IMR-90 (cell line): ENCODE measurements at regions not wholly inside any gene's neighbourhood (a gene's known extent, or its start where the extent isn't known, plus 50 kb on each side); places are given as distances from the start of the nearest gene placed in this dataset.

ENCODE experiments used
- ATAC-seq: fragments of 200-7000 bp; cut with Tn5 transposase; 2 replicates; pipeline ENCODE4 v1.9.1; 2020; ENCODE audit warnings: low read depth, mild to moderate bottlenecking, moderate library complexity
- BruUV-seq: library from RNA; stranded (reverse); fragments of 400-500 nt; replicated peaks from 2 replicates; lab custom pipeline; 2021; lab: Mats Ljungman, UMichigan
- CTCF ChIA-PET: fragments of 300-600 bp; formaldehyde crosslinking; extraction: SDS; loops from one replicate; lab custom pipeline; 2021; ENCODE audit warnings: antibody characterized with exemption; lab: Yijun Ruan, JAX
- POLR2A ChIA-PET: fragments of 300-600 bp; sonication (Branson Sonifier 250); formaldehyde crosslinking; loops from one replicate; lab custom pipeline; 2022; ENCODE audit warnings: antibody characterized with exemption; ENCODE audit not compliant: unreplicated experiment; lab: Charles Lee
- DNase-seq: peaks from one replicate; pipeline ENCODE4 v3.0.0; 2013
- H2AFZ ChIP-seq: replicated peaks from 2 replicates; pipeline ENCODE3; 2013; ENCODE audit warnings: low read length, mild to moderate bottlenecking; ENCODE audit not compliant: poor library complexity
- H2AK5ac ChIP-seq: 2 replicates; pipeline ENCODE4 v1.6.1; 2013; ENCODE audit warnings: low read depth, low read length, inconsistent platforms
- H2AK9ac ChIP-seq: replicated peaks from 2 replicates; pipeline ENCODE3; 2013; ENCODE audit warnings: mild to moderate bottlenecking, low read depth, low read length, moderate library complexity; ENCODE audit not compliant: poor library complexity
- H2BK120ac ChIP-seq: 2 replicates; pipeline ENCODE4 v1.6.1; 2013; ENCODE audit warnings: low read depth, low read length, inconsistent platforms
- H2BK15ac ChIP-seq: 3 replicates; pipeline ENCODE4 v1.6.1; 2013; ENCODE audit warnings: low read depth, low read length, inconsistent platforms
- H2BK20ac ChIP-seq: 2 replicates; pipeline ENCODE4 v1.6.1; 2013; ENCODE audit warnings: low read depth, mild to moderate bottlenecking, inconsistent platforms, low read length, moderate library complexity
- H2BK5ac ChIP-seq: 2 replicates; pipeline ENCODE4 v1.6.1; 2013; ENCODE audit warnings: mild to moderate bottlenecking, low read depth, low read length, inconsistent platforms; ENCODE audit not compliant: poor library complexity, severe bottlenecking
- H3K14ac ChIP-seq: replicated peaks from 2 replicates; pipeline ENCODE4 v1.6.1; 2013; ENCODE audit warnings: low read depth, low read length, inconsistent platforms
- H3K18ac ChIP-seq: 2 replicates; pipeline ENCODE4 v1.6.1; 2013; ENCODE audit warnings: low read depth, low read length, control low read depth
- H3K23ac ChIP-seq: 2 replicates; pipeline ENCODE4 v1.6.1; 2013; ENCODE audit warnings: low read depth, low read length, inconsistent platforms
- H3K27ac ChIP-seq: 2 replicates; pipeline ENCODE4 v1.5.1; 2013; ENCODE audit warnings: mild to moderate bottlenecking, control low read depth, low read length; ENCODE audit not compliant: insufficient read depth
- H3K27me3 ChIP-seq: 2 replicates; pipeline ENCODE4 v1.6.1; 2013; ENCODE audit warnings: low read length; ENCODE audit not compliant: control insufficient read depth, insufficient read depth
- H3K36me3 ChIP-seq: 2 replicates; pipeline ENCODE4 v1.6.1; 2013; ENCODE audit warnings: low read length, mixed read lengths; ENCODE audit not compliant: control insufficient read depth, insufficient read depth
- H3K4ac ChIP-seq: 2 replicates; pipeline ENCODE4 v1.6.1; 2013; ENCODE audit warnings: low read depth, low read length, inconsistent platforms
- H3K4me1 ChIP-seq: 2 replicates; pipeline ENCODE4 v1.6.1; 2013; ENCODE audit warnings: low read length, mixed read lengths; ENCODE audit not compliant: control insufficient read depth, insufficient read depth
- H3K4me2 ChIP-seq: 2 replicates; pipeline ENCODE4 v1.6.1; 2013; ENCODE audit warnings: low read depth, mild to moderate bottlenecking, control low read depth, low read length, moderate library complexity
- H3K4me3 ChIP-seq: 2 replicates; pipeline ENCODE4 v1.5.1; 2013; ENCODE audit warnings: low read depth, mild to moderate bottlenecking, control low read depth, low read length, moderate library complexity; ENCODE audit not compliant: insufficient read depth
- H3K56ac ChIP-seq: 2 replicates; pipeline ENCODE4 v1.6.1; 2013; ENCODE audit warnings: low read length, inconsistent platforms; ENCODE audit not compliant: insufficient read depth; ENCODE audit errors: extremely low read depth
- H3K79me1 ChIP-seq, 2 experiments: 2 replicates each; pipeline ENCODE4 v1.6.1; 2013; ENCODE audit warnings: low read length in 2 of 2, inconsistent platforms in 1 of 2, low read depth in 1 of 2
- H3K9ac ChIP-seq: 2 replicates; pipeline ENCODE4 v1.6.1; 2013; ENCODE audit warnings: low read depth, low read length, control low read depth
- H3K9me1 ChIP-seq: 2 replicates; pipeline ENCODE4 v1.6.1; 2013; ENCODE audit warnings: low read length, inconsistent platforms; ENCODE audit not compliant: insufficient read depth
- H3K9me3 ChIP-seq: 2 replicates; pipeline ENCODE4 v1.6.1; 2013; ENCODE audit warnings: low read length; ENCODE audit not compliant: control insufficient read depth, insufficient read depth
- H4K20me1 ChIP-seq: 2 replicates; pipeline ENCODE4 v1.6.1; 2013; ENCODE audit warnings: low read length, inconsistent platforms; ENCODE audit not compliant: insufficient read depth
- H4K5ac ChIP-seq: 2 replicates; pipeline ENCODE4 v1.6.1; 2013; ENCODE audit warnings: mild to moderate bottlenecking, low read depth, low read length, control low read depth
- H4K8ac ChIP-seq, 2 experiments: 2 replicates each; pipeline ENCODE4 v1.6.1; 2013; ENCODE audit warnings: low read depth in 2 of 2, low read length in 2 of 2, control low read depth in 1 of 2, inconsistent platforms in 1 of 2
- H4K91ac ChIP-seq: 2 replicates; pipeline ENCODE4 v1.6.1; 2013; ENCODE audit warnings: low read depth, low read length, inconsistent platforms; ENCODE audit not compliant: insufficient read depth
- BHLHE40 ChIP-seq: fragments of 150-350 bp; IDR thresholded peaks from 2 replicates; pipeline ENCODE4 v1.6.1; 2016; ENCODE audit warnings: mild to moderate bottlenecking, low read depth, low read length
- FOS ChIP-seq: fragments of 150-350 bp; IDR thresholded peaks from 2 replicates; pipeline ENCODE4 v1.6.1; 2016; ENCODE audit warnings: low read depth, low read length
- MAFK ChIP-seq: IDR thresholded peaks from 2 replicates; pipeline ENCODE4 v1.6.1; 2012; ENCODE audit warnings: low read depth, low read length, improper control_type of control experiment
- MAZ ChIP-seq: IDR thresholded peaks from 2 replicates; pipeline ENCODE4 v1.6.1; 2012; ENCODE audit warnings: low read depth, mild to moderate bottlenecking, low read length, improper control_type of control experiment, moderate library complexity, borderline replicate concordance
- MXI1 ChIP-seq: IDR thresholded peaks from 2 replicates; pipeline ENCODE4 v1.6.1; 2012; ENCODE audit warnings: low read depth, mild to moderate bottlenecking, low read length, moderate library complexity, borderline replicate concordance
- NFE2L2 ChIP-seq: fragments of 150-350 bp; IDR thresholded peaks from 2 replicates; pipeline ENCODE4 v1.6.1; 2016; ENCODE audit warnings: low read depth, mild to moderate bottlenecking, low read length
- POLR2A ChIP-seq: IDR thresholded peaks from 2 replicates; pipeline ENCODE4 v1.6.1; 2012; ENCODE audit warnings: mild to moderate bottlenecking, low read depth, low read length
- RAD21 ChIP-seq: IDR thresholded peaks from 2 replicates; pipeline ENCODE4 v1.6.1; 2012; ENCODE audit warnings: low read length, improper control_type of control experiment
- RFX5 ChIP-seq: IDR thresholded peaks from 2 replicates; pipeline ENCODE4 v1.8.0; 2012; ENCODE audit warnings: low read depth, mild to moderate bottlenecking, low read length, moderate library complexity
- SMC3 ChIP-seq: fragments of 150-350 bp; IDR thresholded peaks from 2 replicates; pipeline ENCODE4 v1.6.1; 2016; ENCODE audit warnings: low read depth, mild to moderate bottlenecking, antibody characterized with exemption, low read length, moderate library complexity
- dilution Hi-C: fragments of 300-500 bp; cut with HindIII; formaldehyde crosslinking; loops from one replicate; pipeline ENCODE4 v1.14.3; 2018; ENCODE audit warnings: low sequenced_read_pairs; ENCODE audit not compliant: unreplicated experiment
- in situ Hi-C: fragments of 300-500 bp; cut with MboI; formaldehyde crosslinking; loops from 3 replicates; pipeline ENCODE4 v1.14.3; 2019; ENCODE audit warnings: low sequenced_read_pairs, inconsistent platforms, mixed read lengths
- intact Hi-C: fragments of 100-400 bp; cut with micrococcal nuclease; formaldehyde crosslinking; loops from 2 replicates; pipeline ENCODE4 v1.10.0; 2022
- TF ChIP-seq, protein P1 (sequence below): fragments of 150-350 bp; IDR thresholded peaks from 2 replicates; pipeline ENCODE4 v1.6.1; 2016; ENCODE audit warnings: low read depth, mild to moderate bottlenecking, low read length, moderate library complexity, borderline replicate concordance
- TF ChIP-seq, protein P2 (sequence below): conservative IDR thresholded peaks from 2 replicates; pipeline ENCODE4 v1.5.1; 2012; ENCODE audit warnings: mild to moderate bottlenecking, low read depth, low read length, improper control_type of control experiment

DNA sequence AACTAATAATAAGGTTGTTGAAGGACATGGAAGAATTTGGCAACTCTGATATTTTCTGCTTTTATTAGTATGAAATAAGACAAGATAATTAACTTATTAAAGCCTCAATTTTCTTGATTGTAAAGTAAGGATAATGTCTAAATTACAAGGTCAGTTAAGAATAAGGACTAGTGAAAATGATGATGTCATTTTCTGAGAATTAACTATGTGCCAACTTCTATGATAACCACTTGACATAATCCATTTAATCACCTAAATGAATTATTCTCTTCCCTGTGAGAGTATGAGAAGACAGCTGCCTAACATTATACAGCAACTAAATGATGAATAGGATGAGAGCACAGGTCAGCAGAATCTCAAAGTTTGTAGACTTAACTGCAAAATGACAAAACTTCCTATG lies 1153.4 kb upstream of the POT1 start:
- ATAC-seq (no peak), DNase-seq (no peak)
- no peak overlapping the region for H3K4me3 ChIP-seq
- no peak overlapping the region for H3K23ac ChIP-seq
- ChIA-PET CTCF (no interaction called here), POLR2A (no interaction called here)
- no peak overlapping the region for H4K8ac ChIP-seq
- no peak overlapping the region for H2AK9ac ChIP-seq
- no peaks in the 10 kb centered on the region for H3K9me1 ChIP-seq
- H3K9me3 ChIP-seq: peaks cover 4% of the 10 kb centered on the region; the same call in 1 of the 2 replicates
- BruUV-seq: no TSS peak
- no peak overlapping the region for H2AFZ ChIP-seq
- no peak overlapping the region for H2BK20ac ChIP-seq
- H2BK15ac ChIP-seq: no peak overlapping the region
- no peak overlapping the region for H3K18ac ChIP-seq
- H3K4me2 ChIP-seq: no peak overlapping the region
- H4K5ac ChIP-seq: no peak overlapping the region
- no peaks in the 10 kb centered on the region for H3K79me1 ChIP-seq
- no peak overlapping the region for H3K9ac ChIP-seq
- no peaks in the 10 kb centered on the region for H3K4me1 ChIP-seq
- H2BK5ac ChIP-seq: no peak overlapping the region
- dilution Hi-C loops (no loop called here), in situ Hi-C loops (no loop called here), intact Hi-C loops (no loop called here)
- H3K27me3 ChIP-seq: no peaks in the 10 kb centered on the region
- H3K56ac ChIP-seq: no peak overlapping the region
- H4K91ac ChIP-seq: no peak overlapping the region
- H3K4ac ChIP-seq: no peak overlapping the region
- no peak overlapping the region for H3K27ac ChIP-seq
- H3K36me3 ChIP-seq: no peaks in the 10 kb centered on the region
- TF ChIP-seq MAFK (no peak), FOS (no peak), POLR2A (no peak), RAD21 (no peak), RFX5 (no peak), NFE2L2 (no peak), MAZ (no peak), MXI1 (no peak), BHLHE40 (no peak), SMC3 (no peak)
- TF ChIP-seq, protein P1, sequence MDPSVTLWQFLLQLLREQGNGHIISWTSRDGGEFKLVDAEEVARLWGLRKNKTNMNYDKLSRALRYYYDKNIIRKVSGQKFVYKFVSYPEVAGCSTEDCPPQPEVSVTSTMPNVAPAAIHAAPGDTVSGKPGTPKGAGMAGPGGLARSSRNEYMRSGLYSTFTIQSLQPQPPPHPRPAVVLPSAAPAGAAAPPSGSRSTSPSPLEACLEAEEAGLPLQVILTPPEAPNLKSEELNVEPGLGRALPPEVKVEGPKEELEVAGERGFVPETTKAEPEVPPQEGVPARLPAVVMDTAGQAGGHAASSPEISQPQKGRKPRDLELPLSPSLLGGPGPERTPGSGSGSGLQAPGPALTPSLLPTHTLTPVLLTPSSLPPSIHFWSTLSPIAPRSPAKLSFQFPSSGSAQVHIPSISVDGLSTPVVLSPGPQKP: no peak
- TF ChIP-seq, protein P2, sequence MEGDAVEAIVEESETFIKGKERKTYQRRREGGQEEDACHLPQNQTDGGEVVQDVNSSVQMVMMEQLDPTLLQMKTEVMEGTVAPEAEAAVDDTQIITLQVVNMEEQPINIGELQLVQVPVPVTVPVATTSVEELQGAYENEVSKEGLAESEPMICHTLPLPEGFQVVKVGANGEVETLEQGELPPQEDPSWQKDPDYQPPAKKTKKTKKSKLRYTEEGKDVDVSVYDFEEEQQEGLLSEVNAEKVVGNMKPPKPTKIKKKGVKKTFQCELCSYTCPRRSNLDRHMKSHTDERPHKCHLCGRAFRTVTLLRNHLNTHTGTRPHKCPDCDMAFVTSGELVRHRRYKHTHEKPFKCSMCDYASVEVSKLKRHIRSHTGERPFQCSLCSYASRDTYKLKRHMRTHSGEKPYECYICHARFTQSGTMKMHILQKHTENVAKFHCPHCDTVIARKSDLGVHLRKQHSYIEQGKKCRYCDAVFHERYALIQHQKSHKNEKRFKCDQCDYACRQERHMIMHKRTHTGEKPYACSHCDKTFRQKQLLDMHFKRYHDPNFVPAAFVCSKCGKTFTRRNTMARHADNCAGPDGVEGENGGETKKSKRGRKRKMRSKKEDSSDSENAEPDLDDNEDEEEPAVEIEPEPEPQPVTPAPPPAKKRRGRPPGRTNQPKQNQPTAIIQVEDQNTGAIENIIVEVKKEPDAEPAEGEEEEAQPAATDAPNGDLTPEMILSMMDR: no peak
- H2AK5ac ChIP-seq: no peak overlapping the region
- no peaks in the 10 kb centered on the region for H4K20me1 ChIP-seq
- no peak overlapping the region for H2BK120ac ChIP-seq
- H3K14ac ChIP-seq: no peak overlapping the region
